Thoracic aorta (tissue), 2 donors: ENCODE measurements at regions not wholly inside any gene's neighbourhood (a gene's known extent, or its start where the extent isn't known, plus 50 kb on each side); places are given as distances from the start of the nearest gene placed in this dataset.

Experiments used
- ATAC-seq: fragments of 150-250 bp; one replicate; pipeline ENCODE4 v1.8.0; 2017; ENCODE audit warnings: low read depth; ENCODE audit not compliant: insufficient number of reproducible peaks, low FRiP score
- DNase-seq: peaks from one replicate; pipeline ENCODE4 v3.0.0-alpha.2; 2020; ENCODE audit warnings: low spot score
- H3K27ac ChIP-seq, 2 donors: fragments of 200-600 bp; sonication (generic); 1 replicate in 1 of 2; 2 replicates in 1 of 2; pipeline ENCODE4 v1.5.1; 2016; ENCODE audit warnings: mild to moderate bottlenecking in 2 of 2, moderate library complexity in 2 of 2
- H3K27me3 ChIP-seq: fragments of 200-600 bp; sonication (generic); replicated peaks from 2 replicates; pipeline ENCODE4 v1.6.0; 2016; ENCODE audit warnings: mild to moderate bottlenecking; ENCODE audit not compliant: insufficient read depth
- H3K36me3 ChIP-seq: fragments of 200-600 bp; sonication (generic); one replicate; pipeline ENCODE4 v1.5.1; 2016
- H3K4me1 ChIP-seq, 2 donors: fragments of 200-600 bp; sonication (generic); 1 replicate in 1 of 2; 2 replicates in 1 of 2; pipeline versions ENCODE4 v1.5.1 to v1.6.0; 2016; ENCODE audit warnings: low read depth in 2 of 2, mild to moderate bottlenecking in 1 of 2; ENCODE audit not compliant: control insufficient read depth in 1 of 2
- H3K4me3 ChIP-seq: fragments of 200-600 bp; sonication (generic); 2 replicates; pipeline ENCODE4 v1.5.1; 2016; ENCODE audit warnings: mild to moderate bottlenecking
- H3K9me3 ChIP-seq: fragments of 200-600 bp; sonication (generic); 2 replicates; pipeline ENCODE4 v1.5.1; 2016
- CTCF ChIP-seq: fragments of 200-600 bp; sonication (generic); IDR thresholded peaks from one replicate; pipeline ENCODE4 v1.5.1; 2019; ENCODE audit warnings: antibody characterized with exemption

GRCh38 chr20:52470561-52470960 is 279.0 kb upstream of the ZFP64 start:
- H3K4me1 ChIP-seq: no peaks in the 10 kb centered on the region

GRCh38 chr20:52469128-52469527 is 277.5 kb upstream of the ZFP64 start:
- DNase-seq: no peak
- H3K27me3 ChIP-seq: no peaks in the 10 kb centered on the region
- H3K27ac ChIP-seq: no peak overlapping the region
- TF ChIP-seq CTCF: no peak
- no peaks in the 10 kb centered on the region for H3K9me3 ChIP-seq
- no peaks in the 10 kb centered on the region for H3K36me3 ChIP-seq
- no peak overlapping the region for H3K4me3 ChIP-seq
- no peak for ATAC-seq
- H3K4me1 ChIP-seq: no peaks in the 10 kb centered on the region

More at GRCh38 chr20:52470561-52470960, 279.0 kb upstream of the ZFP64 start:
- Histone ChIP-seq H3K27me3 (no peaks in the 10 kb centered on the region), H3K36me3 (no peaks in the 10 kb centered on the region), H3K27ac (no peak overlapping the region), H3K9me3 (no peaks in the 10 kb centered on the region), H3K4me3 (no peak overlapping the region)
- no peak for DNase-seq
- no peak for ATAC-seq
- no peak for TF ChIP-seq CTCF

- Histone ChIP-seq H3K4me3 (no peak overlapping the region), H3K9me3 (no peaks in the 10 kb centered on the region), H3K27me3 (no peaks in the 10 kb centered on the region), H3K27ac (no peak overlapping the region), H3K4me1 (no peaks in the 10 kb centered on the region), H3K36me3 (no peaks in the 10 kb centered on the region)
- no peak for ATAC-seq
- TF ChIP-seq CTCF: no peak
- DNase-seq: no peak
These were observed 274.4 kb upstream of the ZFP64 start for GRCh38 chr20:52465991-52466390.

GRCh38 chr20:52461582-52461981 is 270.0 kb upstream of the ZFP64 start:
- Histone ChIP-seq H3K4me3 (no peak overlapping the region), H3K27ac (no peak overlapping the region), H3K27me3 (no peaks in the 10 kb centered on the region), H3K9me3 (no peaks in the 10 kb centered on the region), H3K36me3 (no peaks in the 10 kb centered on the region), H3K4me1 (no peaks in the 10 kb centered on the region)
- DNase-seq (no peak), ATAC-seq (no peak)
- no peak for TF ChIP-seq CTCF

- Histone ChIP-seq H3K36me3 (no peaks in the 10 kb centered on the region), H3K9me3 (no peaks in the 10 kb centered on the region), H3K27ac (no peak overlapping the region), H3K27me3 (no peaks in the 10 kb centered on the region), H3K4me3 (no peak overlapping the region), H3K4me1 (no peaks in the 10 kb centered on the region)
- TF ChIP-seq CTCF: no peak
- ATAC-seq (no peak), DNase-seq (no peak)
These were observed 267.6 kb upstream of the ZFP64 start for GRCh38 chr20:52459150-52459549.
